ENCODE measurements at regions not wholly inside any gene's neighbourhood (a gene's known extent, or its start where the extent isn't known, plus 50 kb on each side); places are given as distances from the start of the nearest gene placed in this dataset.
"Not testable (repeated sequence)": the region's sequence is repeated elsewhere in the genome, so short reads cannot be mapped to it uniquely, and the experiment has no call there.

- no peak for DNase-seq
Measured at GRCh38 chr22:49404576-49405241, 423.0 kb downstream of the BRD1 start.

GRCh38 chr22:49404020-49404419, 423.7 kb downstream of the BRD1 start:
- DNase-seq = no peak

GRCh38 chr22:49403102-49403501, 424.6 kb downstream of the BRD1 start:
- no peak for DNase-seq

- no peak for DNase-seq
Measured at GRCh38 chr22:49402169-49402568, 425.5 kb downstream of the BRD1 start.

- no peak for DNase-seq
Measured at GRCh38 chr22:49400941-49401598, 426.6 kb downstream of the BRD1 start.

GRCh38 chr22:49400136-49400940, 427.3 kb downstream of the BRD1 start:
- DNase-seq = no peak

- DNase-seq = no peak
Measured at GRCh38 chr22:49398646-49399045, 429.0 kb downstream of the BRD1 start.

GRCh38 chr22:49398115-49398514, 429.6 kb downstream of the BRD1 start:
- no peak for DNase-seq

GRCh38 chr22:49396817-49397216, 430.9 kb downstream of the BRD1 start:
- no peak for DNase-seq

GRCh38 chr22:49395617-49396016, 432.1 kb downstream of the BRD1 start:
- no peak for DNase-seq

- DNase-seq = not testable (repeated sequence)
Measured at GRCh38 chr22:49395062-49395461, 432.6 kb downstream of the BRD1 start.

GRCh38 chr22:49394116-49394785, 433.4 kb downstream of the BRD1 start:
- DNase-seq = no peak

GRCh38 chr22:49393526-49393925, 434.1 kb downstream of the BRD1 start:
- DNase-seq = no peak

GRCh38 chr22:49392841-49393510, 434.7 kb downstream of the BRD1 start:
- DNase-seq = no peak

- DNase-seq = no peak
Measured at GRCh38 chr22:49392247-49392646, 435.4 kb downstream of the BRD1 start.

- no peak for DNase-seq
Measured at GRCh38 chr22:49391436-49391835, 436.2 kb downstream of the BRD1 start.

GRCh38 chr22:49390954-49391353, 436.7 kb downstream of the BRD1 start:
- DNase-seq = no peak

- not testable (repeated sequence) for DNase-seq
Measured at GRCh38 chr22:49383909-49384308, 443.8 kb downstream of the BRD1 start.

GRCh38 chr22:49382451-49382735, 445.3 kb downstream of the BRD1 start:
- no peak for DNase-seq

- no peak for DNase-seq
Measured at GRCh38 chr22:49381595-49382450, 445.9 kb downstream of the BRD1 start.

- DNase-seq = no peak
Measured at GRCh38 chr22:49380828-49381114, 446.9 kb downstream of the BRD1 start.
